Neuronal stem cell (in vitro differentiated cells): ENCODE measurements at regions not wholly inside any gene's neighbourhood (a gene's known extent, or its start where the extent isn't known, plus 50 kb on each side); places are given as distances from the start of the nearest gene placed in this dataset.

Experiments used
- DNase-seq: peaks from one replicate; pipeline ENCODE4 v3.0.0-alpha.2; 2013; ENCODE audit warnings: low spot score
- H2AFZ ChIP-seq: one replicate; pipeline ENCODE4 v1.6.1; 2013; ENCODE audit warnings: mild to moderate bottlenecking, low read length, inconsistent platforms
- H2AK5ac ChIP-seq: 2 replicates; pipeline ENCODE4 v1.6.1; 2013; ENCODE audit warnings: low read depth, mild to moderate bottlenecking, inconsistent platforms, low read length, moderate library complexity, mixed read lengths
- H2BK120ac ChIP-seq: 2 replicates; pipeline ENCODE4 v1.6.1; 2013; ENCODE audit warnings: low read depth, mild to moderate bottlenecking, inconsistent platforms, low read length, moderate library complexity, mixed read lengths
- H2BK12ac ChIP-seq: one replicate; pipeline ENCODE4 v1.6.1; 2013; ENCODE audit warnings: low read length, inconsistent platforms
- H2BK15ac ChIP-seq: 2 replicates; pipeline ENCODE4 v1.6.1; 2013; ENCODE audit warnings: mild to moderate bottlenecking, low read length, inconsistent platforms, mixed read lengths
- H2BK5ac ChIP-seq: one replicate; pipeline ENCODE4 v1.6.1; 2013; ENCODE audit warnings: inconsistent platforms, mild to moderate bottlenecking, low read length, moderate library complexity
- H3K14ac ChIP-seq: one replicate; pipeline ENCODE4 v1.6.1; 2013; ENCODE audit warnings: low read length, inconsistent platforms
- H3K18ac ChIP-seq: 2 replicates; pipeline ENCODE4 v1.6.1; 2013; ENCODE audit warnings: low read length, inconsistent platforms
- H3K23ac ChIP-seq: 2 replicates; pipeline ENCODE4 v1.6.1; 2013; ENCODE audit warnings: low read depth, mild to moderate bottlenecking, mixed read lengths, low read length, inconsistent platforms; ENCODE audit not compliant: poor library complexity
- H3K27ac ChIP-seq: replicated peaks from 3 replicates; pipeline ENCODE4 v1.5.1; 2013; ENCODE audit warnings: low read length, inconsistent platforms
- H3K27me3 ChIP-seq, 3 experiments: 2 replicates each; pipeline ENCODE4 v1.6.1; 2013; ENCODE audit warnings: low read length in 3 of 3, mild to moderate bottlenecking in 2 of 3, inconsistent platforms in 1 of 3, low read depth in 1 of 3, mixed read lengths in 1 of 3, moderate library complexity in 1 of 3; ENCODE audit not compliant: control insufficient read depth in 3 of 3, insufficient read depth in 3 of 3
- H3K36me3 ChIP-seq, 2 donors: replicated peaks in 1 of 2; 2 replicates each; pipeline ENCODE4 v1.6.1; 2013; ENCODE audit warnings: low read length in 2 of 2; ENCODE audit not compliant: control insufficient read depth in 2 of 2, insufficient read depth in 2 of 2
- H3K4ac ChIP-seq: 2 replicates; pipeline ENCODE4 v1.6.1; 2013; ENCODE audit warnings: inconsistent platforms, mild to moderate bottlenecking, low read length, moderate library complexity
- H3K4me1 ChIP-seq, 2 donors: 1 replicate in 1 of 2; 2 replicates in 1 of 2; pipeline ENCODE4 v1.6.1; 2013; ENCODE audit warnings: low read length in 2 of 2, low read depth in 1 of 2; ENCODE audit not compliant: control insufficient read depth in 2 of 2, insufficient read depth in 1 of 2
- H3K4me2 ChIP-seq: one replicate; pipeline ENCODE4 v1.6.1; 2013; ENCODE audit warnings: mild to moderate bottlenecking, low read length, inconsistent platforms; ENCODE audit not compliant: insufficient read depth, poor library complexity, severe bottlenecking
- H3K4me3 ChIP-seq, 2 donors: 2 replicates each; pipeline ENCODE4 v1.5.1; 2013; ENCODE audit warnings: low read length in 2 of 2, mild to moderate bottlenecking in 2 of 2, inconsistent platforms in 1 of 2, moderate library complexity in 1 of 2
- H3K79me1 ChIP-seq: one replicate; pipeline ENCODE4 v1.6.1; 2013; ENCODE audit warnings: low read depth, mild to moderate bottlenecking, inconsistent platforms, low read length, moderate library complexity
- H3K9ac ChIP-seq: one replicate; pipeline ENCODE4 v1.6.1; 2013; ENCODE audit warnings: mild to moderate bottlenecking, low read depth, low read length, inconsistent platforms; ENCODE audit not compliant: poor library complexity
- H3K9me3 ChIP-seq, 2 donors: replicated peaks in 1 of 2; 2 replicates each; pipeline versions ENCODE3 to v1.6.1; 2013; ENCODE audit warnings: low read length in 2 of 2, mild to moderate bottlenecking in 2 of 2, inconsistent platforms in 1 of 2, low read depth in 1 of 2, mixed read lengths in 1 of 2, moderate library complexity in 1 of 2; ENCODE audit not compliant: control insufficient read depth in 2 of 2, insufficient read depth in 1 of 2
- H4K8ac ChIP-seq: one replicate; pipeline ENCODE4 v1.6.1; 2013; ENCODE audit warnings: low read depth, mild to moderate bottlenecking, inconsistent platforms, low read length, moderate library complexity
- H4K91ac ChIP-seq: one replicate; pipeline ENCODE4 v1.6.1; 2013; ENCODE audit warnings: low read length, low read depth, mild to moderate bottlenecking, inconsistent platforms; ENCODE audit not compliant: poor library complexity
- WGBS, 2 donors: extraction: QIAGEN DNeasy Blood & Tissue Kit; methylation state at CpG; one replicate each; pipeline ENCODE4 v1.1.7; 2013; ENCODE audit warnings: missing lambda C conversion rate in 2 of 2, mixed read lengths in 1 of 2; ENCODE audit not compliant: insufficient read length in 2 of 2, insufficient replicate concordance in 1 of 2; ENCODE audit errors: extremely low coverage in 2 of 2; 5-methylcytosine and 5-hydroxymethylcytosine counted together

DNA sequence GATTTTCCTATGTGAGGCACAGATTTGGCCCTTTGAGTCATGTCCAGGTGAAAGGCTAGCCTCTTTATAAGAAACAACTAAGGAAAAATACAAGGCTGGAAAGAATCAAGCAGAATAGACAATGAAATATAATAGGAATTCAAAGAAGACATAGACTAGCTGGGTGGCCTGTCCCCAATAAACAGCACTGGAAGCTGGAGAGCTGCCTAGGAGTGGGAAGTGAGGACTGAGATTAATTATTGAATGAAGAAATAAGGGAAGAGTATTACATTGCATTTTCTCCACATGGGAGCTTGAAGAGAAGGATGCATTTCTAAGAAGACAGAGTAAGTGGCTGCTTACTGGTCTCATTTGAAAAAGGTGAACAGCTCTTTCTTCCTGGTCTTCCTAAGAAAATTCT lies 100.0 kb downstream of the CCDC34 start:
- Histone ChIP-seq H3K4me1 (no peaks in the 10 kb centered on the region), H3K4ac (no peak overlapping the region), H3K9ac (no peak overlapping the region), H3K4me3 (no peak overlapping the region), H4K91ac (no peak overlapping the region), H3K9me3 (no peaks in the 10 kb centered on the region), H3K27me3 (no peaks in the 10 kb centered on the region), H4K8ac (no peak overlapping the region), H2BK15ac (no peak overlapping the region), H3K18ac (no peak overlapping the region), H3K27ac (no peak overlapping the region), H3K23ac (no peak overlapping the region), H3K36me3 (no peaks in the 10 kb centered on the region), H3K79me1 (no peaks in the 10 kb centered on the region), H2AK5ac (no peak overlapping the region), H2BK120ac (no peak overlapping the region), H2BK5ac (no peak overlapping the region), H3K4me2 (no peak overlapping the region), H2BK12ac (no peak overlapping the region), H3K14ac (no peak overlapping the region), H2AFZ (no peak overlapping the region)
- no peak for DNase-seq

DNA sequence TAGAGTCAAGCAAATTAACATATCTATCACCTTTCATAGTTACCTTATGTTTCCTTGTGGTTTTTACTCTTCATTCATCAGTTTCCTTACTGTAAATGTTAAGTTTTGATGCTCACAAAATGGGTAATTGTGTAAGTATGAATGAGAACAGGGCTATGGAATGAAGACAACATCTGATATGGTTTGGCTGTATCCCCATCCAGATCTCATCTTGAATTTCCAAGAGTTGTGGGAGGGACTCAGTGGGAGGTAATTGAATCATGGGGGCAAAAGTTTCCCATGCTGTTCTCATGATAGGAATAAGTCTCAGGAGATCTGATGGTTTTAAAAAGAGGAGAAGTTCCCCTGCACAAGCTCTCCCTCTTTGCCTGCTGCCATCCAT lies 107.6 kb downstream of the CCDC34 start:
- H2BK5ac ChIP-seq, result no peak overlapping the region
- no peak overlapping the region for H2BK12ac ChIP-seq
- no peaks in the 10 kb centered on the region for H3K36me3 ChIP-seq
- H2BK120ac ChIP-seq, result no peak overlapping the region
- H3K14ac ChIP-seq, result no peak overlapping the region
- H3K4me1 ChIP-seq, result no peaks in the 10 kb centered on the region
- H3K23ac ChIP-seq, result no peak overlapping the region
- H2AK5ac ChIP-seq, result no peak overlapping the region
- DNase-seq, result no peak
- no peak overlapping the region for H3K4me2 ChIP-seq
- H3K4me3 ChIP-seq, result no peak overlapping the region
- no peak overlapping the region for H2BK15ac ChIP-seq
- H2AFZ ChIP-seq, result no peak overlapping the region
- H3K27ac ChIP-seq, result no peak overlapping the region
- no peak overlapping the region for H4K91ac ChIP-seq
- no peaks in the 10 kb centered on the region for H3K9me3 ChIP-seq
- no peak overlapping the region for H4K8ac ChIP-seq
- no peaks in the 10 kb centered on the region for H3K79me1 ChIP-seq
- H3K18ac ChIP-seq, result no peak overlapping the region
- peaks cover 0 to 6% (median 0%) of the 10 kb centered on the region in 3 experiments for H3K27me3 ChIP-seq
- H3K4ac ChIP-seq, result no peak overlapping the region
- H3K9ac ChIP-seq, result no peak overlapping the region

DNA sequence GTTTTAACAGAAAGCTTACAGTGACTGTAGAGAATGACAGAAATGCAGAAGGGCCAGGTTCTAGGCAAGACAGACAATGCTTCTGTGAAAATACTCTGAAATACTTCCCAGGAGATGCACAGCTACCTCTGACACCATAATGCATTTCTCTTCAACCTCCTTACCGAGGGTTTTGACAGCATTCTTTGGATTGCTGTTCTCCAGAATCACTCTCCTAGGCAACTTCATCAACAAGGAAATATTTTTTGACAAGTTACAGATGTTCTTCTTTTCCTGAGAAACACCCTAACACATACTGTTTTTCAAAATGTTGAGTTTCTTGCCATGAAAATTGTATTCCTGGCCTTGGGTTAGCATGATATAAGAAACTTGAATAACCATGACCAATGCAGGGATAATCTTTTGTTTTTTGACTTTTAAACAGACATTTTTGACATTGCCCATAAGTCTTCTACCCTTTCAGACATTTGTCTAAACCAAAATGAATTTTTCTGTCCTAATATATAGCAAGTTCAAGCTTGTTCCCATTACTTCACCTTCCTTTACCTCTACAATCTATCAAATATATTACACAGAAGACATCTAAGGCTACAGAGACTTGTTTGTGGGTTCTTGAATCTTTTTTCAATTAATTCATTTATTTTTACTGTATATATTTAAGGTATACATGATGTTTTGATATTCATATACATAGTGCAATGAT lies 108.1 kb downstream of the CCDC34 start:
- Histone ChIP-seq H3K4me3 (no peak overlapping the region), H2BK5ac (no peak overlapping the region), H3K27me3 (peaks cover 0 to 6% (median 0%) of the 10 kb centered on the region in 3 experiments), H2AFZ (no peak overlapping the region), H3K27ac (no peak overlapping the region), H4K8ac (no peak overlapping the region), H3K18ac (no peak overlapping the region), H2BK12ac (no peak overlapping the region), H3K14ac (no peak overlapping the region), H3K9me3 (no peaks in the 10 kb centered on the region), H3K79me1 (no peaks in the 10 kb centered on the region), H2BK120ac (no peak overlapping the region), H3K4ac (no peak overlapping the region), H3K4me1 (no peaks in the 10 kb centered on the region), H3K4me2 (no peak overlapping the region), H2BK15ac (no peak overlapping the region), H2AK5ac (no peak overlapping the region), H3K23ac (no peak overlapping the region), H4K91ac (no peak overlapping the region), H3K9ac (no peak overlapping the region), H3K36me3 (no peaks in the 10 kb centered on the region)
- WGBS, 2 donors, result no CpG with 5 or more reads among the region's 1 CpG
- no peak for DNase-seq

GRCh38 chr11:27253224-27253623 lies 109.8 kb downstream of the CCDC34 start:
- Histone ChIP-seq H4K8ac (no peak overlapping the region), H3K9ac (no peak overlapping the region), H3K18ac (no peak overlapping the region), H2BK120ac (no peak overlapping the region), H2AK5ac (no peak overlapping the region), H3K27me3 (peaks cover 0 to 6% (median 0%) of the 10 kb centered on the region in 3 experiments), H3K23ac (no peak overlapping the region), H2BK15ac (no peak overlapping the region), H3K9me3 (no peaks in the 10 kb centered on the region), H3K79me1 (no peaks in the 10 kb centered on the region), H3K27ac (no peak overlapping the region), H2BK12ac (no peak overlapping the region), H3K14ac (no peak overlapping the region), H3K4me3 (no peak overlapping the region), H3K4me1 (peaks cover 0 to 6% of the 10 kb centered on the region in 2 donors), H3K4ac (no peak overlapping the region), H4K91ac (no peak overlapping the region), H2BK5ac (no peak overlapping the region), H3K36me3 (no peaks in the 10 kb centered on the region), H2AFZ (no peak overlapping the region), H3K4me2 (no peak overlapping the region)
- no CpG with 5 or more reads among the region's 1 CpG for WGBS, 2 donors
- no peak for DNase-seq
